ENCODE measurements at regions not wholly inside any gene's neighbourhood (a gene's known extent, or its start where the extent isn't known, plus 50 kb on each side); places are given as distances from the start of the nearest gene placed in this dataset.

GRCh38 chr3:119091936-119092677 is 53.9 kb upstream of the TEX55 start:
- TF ChIP-seq CTCF (IDR thresholded peaks at IDR 0.05): no peak
- Mint-ChIP-seq H3K27me3 (ENCODE audit: low read depth) (peaks cover 19% of the 10 kb centered on the region), H3K4me3 (ENCODE audit: unreplicated experiment) (no peak overlapping the region), H3K27ac (ENCODE audit: unreplicated experiment) (no peak overlapping the region), H3K36me3 (ENCODE audit: low read depth) (no peaks in the 10 kb centered on the region), H3K4me1 (ENCODE audit: low read depth) (no peaks in the 10 kb centered on the region), H3K9me3 (ENCODE audit: low read depth) (peaks cover 5% of the 10 kb centered on the region)
- no peak for DNase-seq (ENCODE audit: low spot score)

- no peak overlapping the region for H3K27ac Mint-ChIP-seq (ENCODE audit: unreplicated experiment)
- DNase-seq (ENCODE audit: low spot score): no peak
- no peak overlapping the region for H3K4me3 Mint-ChIP-seq (ENCODE audit: unreplicated experiment)
- peaks cover 5% of the 10 kb centered on the region for H3K9me3 Mint-ChIP-seq (ENCODE audit: low read depth)
- TF ChIP-seq CTCF (IDR thresholded peaks at IDR 0.05): no peak
- peaks cover 17% of the 10 kb centered on the region for H3K27me3 Mint-ChIP-seq (ENCODE audit: low read depth)
- H3K4me1 Mint-ChIP-seq (ENCODE audit: low read depth): no peaks in the 10 kb centered on the region
- no peaks in the 10 kb centered on the region for H3K36me3 Mint-ChIP-seq (ENCODE audit: low read depth)
Measured at GRCh38 chr3:119087799-119088198, 53.2 kb upstream of the IGSF11 start.

- no peaks in the 10 kb centered on the region for H3K4me1 Mint-ChIP-seq (ENCODE audit: low read depth)
- H3K4me3 Mint-ChIP-seq (ENCODE audit: unreplicated experiment): no peak overlapping the region
- peaks cover 20% of the 10 kb centered on the region for H3K27me3 Mint-ChIP-seq (ENCODE audit: low read depth)
- H3K9me3 Mint-ChIP-seq (ENCODE audit: low read depth): no peaks in the 10 kb centered on the region
- no peaks in the 10 kb centered on the region for H3K36me3 Mint-ChIP-seq (ENCODE audit: low read depth)
- DNase-seq (ENCODE audit: low spot score): no peak
- TF ChIP-seq CTCF (IDR thresholded peaks at IDR 0.05): no peak
- no peak overlapping the region for H3K27ac Mint-ChIP-seq (ENCODE audit: unreplicated experiment)
Measured at GRCh38 chr3:119085070-119085439, 50.4 kb upstream of the IGSF11 start.

GRCh38 chr3:119084371-119085069 is 49.9 kb upstream of the IGSF11 start:
- TF ChIP-seq CTCF (IDR thresholded peaks at IDR 0.05): no peak
- Mint-ChIP-seq H3K27ac (ENCODE audit: unreplicated experiment) (no peak overlapping the region), H3K27me3 (ENCODE audit: low read depth) (peaks cover 19% of the 10 kb centered on the region), H3K9me3 (ENCODE audit: low read depth) (no peaks in the 10 kb centered on the region), H3K36me3 (ENCODE audit: low read depth) (no peaks in the 10 kb centered on the region), H3K4me3 (ENCODE audit: unreplicated experiment) (no peak overlapping the region), H3K4me1 (ENCODE audit: low read depth) (no peaks in the 10 kb centered on the region)
- DNase-seq (ENCODE audit: low spot score): peak; percentile 83

Measured in chondrocyte (in vitro differentiated cells).